ENCODE measurements at regions not wholly inside any gene's neighbourhood (a gene's known extent, or its start where the extent isn't known, plus 50 kb on each side); places are given as distances from the start of the nearest gene placed in this dataset.

GRCh38 chr11:130645164-130645842, 196.9 kb downstream of the ADAMTS15 start:
- no peak for DNase-seq

DNA sequence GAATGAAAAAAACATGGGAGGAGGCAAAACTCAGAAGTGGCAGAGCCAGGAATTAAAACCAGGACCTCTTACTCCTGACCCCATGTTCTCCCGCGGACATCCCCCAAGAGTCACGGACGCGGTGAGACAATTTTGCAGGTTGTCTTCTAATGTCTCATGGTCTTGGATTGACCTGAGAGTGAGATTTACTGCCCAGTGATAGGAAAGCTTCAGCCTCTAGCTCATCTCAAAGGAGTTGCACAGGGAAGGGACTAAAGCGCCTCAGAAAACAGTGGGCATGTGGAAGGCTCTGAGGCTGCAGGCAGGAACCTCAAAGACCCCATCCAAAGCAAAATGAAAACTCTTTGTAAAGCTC, 197.4 kb downstream of the ADAMTS15 start:
- DNase-seq: no peak

- no peak for DNase-seq
Measured at GRCh38 chr11:130646881-130647280, 198.4 kb downstream of the ADAMTS15 start.

GRCh38 chr11:130647371-130647770, 198.9 kb downstream of the ADAMTS15 start:
- no peak for DNase-seq

GRCh38 chr11:130649801-130650200, 201.4 kb downstream of the ADAMTS15 start:
- DNase-seq: no peak

GRCh38 chr11:130650456-130651030, 202.1 kb downstream of the ADAMTS15 start:
- DNase-seq: no peak

DNA sequence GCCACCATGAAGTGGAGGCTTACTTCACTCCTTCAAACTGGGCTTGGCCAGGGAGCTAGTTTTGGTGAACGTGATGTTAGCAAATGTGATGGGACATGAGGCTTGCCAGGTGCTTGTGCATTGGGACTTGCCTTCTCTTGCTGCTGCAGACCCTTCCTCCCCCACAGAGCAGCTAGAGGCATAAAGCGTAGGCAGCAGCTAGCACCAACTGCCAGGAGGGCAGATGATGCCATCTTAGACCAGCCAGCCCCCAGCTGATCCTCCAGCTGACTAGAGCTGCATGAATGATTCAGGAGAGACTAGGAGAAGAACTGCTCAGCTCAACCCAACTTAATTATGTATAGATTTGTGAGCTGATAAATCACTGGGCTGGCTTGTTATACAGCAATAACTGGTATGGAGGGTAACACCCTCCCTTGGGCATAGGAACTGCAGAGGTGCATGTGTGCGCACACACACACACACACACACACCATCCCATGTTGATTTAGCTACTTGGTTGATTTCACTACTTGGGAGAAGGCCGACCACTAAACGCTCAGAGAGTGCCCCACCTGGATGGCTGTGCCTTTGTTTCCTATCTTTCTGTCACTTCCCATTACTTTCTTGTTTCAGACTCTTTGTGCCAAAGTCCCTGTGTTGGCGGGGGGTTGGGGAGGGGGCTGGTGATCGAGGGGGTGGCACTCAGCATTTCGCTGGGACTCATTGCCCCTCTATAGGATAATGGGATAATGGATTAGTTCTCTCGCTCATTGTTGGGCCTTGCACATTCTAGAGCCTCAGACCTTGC, 202.8 kb downstream of the ADAMTS15 start:
- DNase-seq: no peak

- DNase-seq: no peak
Measured at GRCh38 chr11:130652671-130653335, 204.4 kb downstream of the ADAMTS15 start.

GRCh38 chr11:130653838-130654636, 205.6 kb downstream of the ADAMTS15 start:
- no peak for DNase-seq

GRCh38 chr11:130655300-130655699, 206.9 kb downstream of the ADAMTS15 start:
- no peak for DNase-seq

- no peak for DNase-seq
Measured at GRCh38 chr11:130666781-130667251, 218.4 kb downstream of the ADAMTS15 start.

- no peak for DNase-seq
Measured at GRCh38 chr11:130668751-130669150, 220.3 kb downstream of the ADAMTS15 start.

GRCh38 chr11:130670200-130670599, 221.8 kb downstream of the ADAMTS15 start:
- DNase-seq: no peak

DNA sequence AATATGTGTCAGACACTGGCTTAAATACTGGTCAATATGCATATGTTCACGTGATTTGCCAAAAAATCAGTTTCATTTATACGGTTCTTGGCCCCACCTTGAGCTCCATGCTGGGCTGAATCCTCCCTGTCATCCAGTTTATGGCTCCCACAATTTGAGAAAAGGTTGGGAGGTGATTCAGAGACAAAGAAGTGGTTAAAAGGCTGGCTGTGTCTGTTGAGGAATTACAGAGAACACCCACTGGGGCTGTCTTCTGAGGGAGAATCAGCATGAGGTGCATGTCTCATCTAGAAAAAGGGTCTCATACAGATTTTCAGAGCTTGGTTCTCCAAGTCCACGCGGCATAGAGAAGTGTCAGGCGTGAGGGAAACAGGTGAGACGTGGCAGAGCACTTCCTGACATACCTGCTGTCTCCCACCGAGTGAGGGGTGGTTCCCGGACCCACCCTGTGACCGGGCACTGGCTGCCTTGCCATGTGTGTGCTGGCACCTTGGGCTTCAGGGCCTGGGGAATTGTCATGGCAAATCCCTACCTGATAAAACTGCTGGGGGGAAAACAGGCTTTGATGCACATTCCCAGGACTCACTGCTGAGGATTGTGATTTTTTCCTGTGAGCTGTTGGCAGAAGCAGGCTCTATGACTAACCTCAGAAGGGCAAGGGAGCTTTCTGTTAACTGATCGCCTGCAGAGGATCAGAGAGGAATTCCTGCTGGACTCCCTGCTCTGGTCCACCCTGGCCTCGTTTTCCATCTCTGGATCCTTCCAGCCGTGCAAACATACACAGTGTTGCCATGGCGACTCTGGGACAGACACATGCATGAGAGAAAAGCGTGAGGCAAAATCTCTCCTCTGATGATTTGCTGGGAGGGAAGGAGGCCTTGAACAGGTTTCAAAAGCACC, 223.6 kb downstream of the ADAMTS15 start:
- no peak for DNase-seq

DNA sequence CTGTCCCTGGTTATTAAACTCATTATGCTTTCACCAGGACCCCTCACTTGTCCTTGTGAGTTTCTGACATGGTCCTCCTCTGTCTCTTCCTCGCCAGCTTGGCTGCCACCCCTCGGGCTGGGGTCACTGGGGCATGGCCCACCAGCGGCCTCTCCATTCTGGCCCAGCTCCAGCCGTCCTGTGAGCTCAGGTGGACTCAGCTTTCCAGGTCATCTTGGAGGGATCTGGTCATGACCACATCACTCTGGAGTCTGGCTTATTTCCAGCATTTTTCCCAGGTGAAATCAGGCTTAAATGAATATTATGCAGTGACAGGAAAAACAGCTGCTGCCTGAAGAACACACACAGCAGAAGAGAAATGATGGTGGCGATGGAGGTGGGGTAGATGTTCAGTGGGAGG, 224.5 kb downstream of the ADAMTS15 start:
- DNase-seq: no peak

GRCh38 chr11:130673698-130674097, 225.3 kb downstream of the ADAMTS15 start:
- DNase-seq: no peak

GRCh38 chr11:130674686-130675308, 226.4 kb downstream of the ADAMTS15 start:
- no peak for DNase-seq

DNA sequence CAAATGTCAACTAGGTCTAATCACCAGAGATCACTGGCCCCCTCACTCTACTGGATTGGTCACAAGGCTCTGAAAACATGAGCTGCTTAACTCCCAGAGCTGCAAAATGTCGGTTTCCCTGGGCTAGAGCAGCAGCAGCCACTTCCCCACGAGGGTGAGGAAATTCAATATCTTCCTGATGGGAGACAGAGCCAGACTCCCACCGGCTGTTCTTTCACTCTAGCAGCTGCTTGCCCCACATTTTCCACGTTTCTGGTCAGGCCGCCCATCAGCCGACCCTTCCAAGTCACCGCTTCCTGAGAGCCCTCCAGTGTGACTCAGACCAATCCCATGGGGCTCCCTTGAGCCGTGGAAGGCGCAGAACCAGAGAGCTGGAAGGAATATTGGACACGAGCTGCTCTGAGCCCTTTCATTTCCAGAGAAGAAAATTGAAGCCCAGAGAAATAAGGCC, 227.0 kb downstream of the ADAMTS15 start:
- no peak for DNase-seq

GRCh38 chr11:130675917-130676316, 227.5 kb downstream of the ADAMTS15 start:
- no peak for DNase-seq

- DNase-seq: no peak
Measured at GRCh38 chr11:130677486-130678153, 229.2 kb downstream of the ADAMTS15 start.
